GDM1 (cell line): ENCODE measurements at regions not wholly inside any gene's neighbourhood (a gene's known extent, or its start where the extent isn't known, plus 50 kb on each side); places are given as distances from the start of the nearest gene placed in this dataset.
"Not testable (repeated sequence)": the region's sequence is repeated elsewhere in the genome, so short reads cannot be mapped to it uniquely, and the experiment has no call there.

ENCODE experiments used
- DNase-seq: peaks from one replicate; lab custom pipeline; 2025; lab: John Stamatoyannopoulos, UW

DNA sequence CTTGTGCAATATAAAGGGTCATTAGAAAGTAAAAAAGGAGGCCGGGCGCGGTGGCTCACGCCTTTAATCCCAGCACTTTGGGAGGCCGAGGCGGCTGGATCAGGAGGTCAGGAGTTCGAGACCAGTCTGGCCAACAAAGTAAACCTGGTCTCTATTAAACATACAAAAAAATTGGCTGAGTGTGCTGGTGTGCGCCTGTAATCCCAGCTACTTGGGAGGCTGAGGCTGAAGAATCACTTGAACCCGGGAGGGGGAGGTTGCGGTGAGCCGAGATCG lies 102.8 kb upstream of the TMPRSS2 start:
- DNase-seq, result not testable (repeated sequence)

DNA sequence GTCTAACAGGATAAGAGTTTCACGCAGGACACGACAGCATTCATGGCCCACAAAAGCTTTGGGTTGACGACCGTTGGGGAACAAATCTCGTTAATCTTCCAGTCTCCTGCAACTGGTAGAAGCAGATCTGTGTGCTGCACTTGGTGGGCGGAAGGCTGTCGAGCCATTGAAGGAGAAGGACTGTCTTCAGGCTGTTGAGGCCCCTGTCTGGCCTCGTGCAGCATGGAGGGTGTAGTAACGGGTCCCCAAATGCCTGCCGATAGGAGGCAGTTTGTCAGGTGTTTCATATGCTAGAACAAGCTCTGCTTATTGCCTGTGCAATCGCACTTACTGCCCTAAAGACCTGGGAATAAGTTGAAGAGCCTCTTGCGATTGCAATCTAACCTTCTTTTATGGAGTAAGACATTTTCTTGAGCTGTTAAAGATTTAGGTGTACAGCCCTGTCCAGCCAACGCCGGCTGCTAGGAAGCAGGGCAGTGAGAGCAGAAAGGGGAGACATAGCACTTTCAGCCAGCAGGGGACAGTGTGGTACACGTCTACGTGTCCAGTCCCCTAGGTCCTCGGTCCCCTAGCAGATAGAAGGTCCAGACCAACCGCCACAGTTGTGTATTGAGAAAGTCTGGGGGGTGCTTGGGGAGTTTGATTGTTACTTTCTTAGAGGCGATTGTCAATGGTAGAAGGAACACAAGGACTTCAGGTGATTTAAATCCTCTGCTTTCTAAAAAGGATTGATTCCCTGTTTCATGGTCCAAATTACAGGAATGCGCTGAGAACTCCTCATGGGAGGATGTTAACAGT lies 102.3 kb upstream of the TMPRSS2 start:
- DNase-seq, result peak; percentile 40

DNA sequence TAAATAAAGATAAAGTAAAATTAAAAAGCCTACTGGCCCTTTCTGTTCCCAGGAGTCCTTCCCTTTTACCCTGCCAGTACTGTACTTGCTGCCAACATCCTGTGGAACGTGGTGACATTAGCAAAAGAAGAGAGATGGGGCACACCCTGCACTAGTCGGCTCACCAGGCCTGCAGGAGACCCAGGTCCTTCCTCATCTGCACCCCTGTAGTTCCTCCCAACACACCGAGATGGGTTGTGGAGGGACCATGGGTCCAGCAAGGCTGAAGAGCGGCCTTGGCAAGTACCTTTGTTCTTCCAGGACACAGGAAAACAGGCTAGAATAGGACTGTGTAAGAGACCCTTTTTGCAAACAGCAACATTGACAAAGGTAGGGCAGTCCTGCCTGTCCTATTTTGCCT lies 98.7 kb upstream of the TMPRSS2 start:
- DNase-seq, result no peak

GRCh38 chr21:41605934-41606285 lies 98.0 kb upstream of the TMPRSS2 start:
- no peak for DNase-seq

DNA sequence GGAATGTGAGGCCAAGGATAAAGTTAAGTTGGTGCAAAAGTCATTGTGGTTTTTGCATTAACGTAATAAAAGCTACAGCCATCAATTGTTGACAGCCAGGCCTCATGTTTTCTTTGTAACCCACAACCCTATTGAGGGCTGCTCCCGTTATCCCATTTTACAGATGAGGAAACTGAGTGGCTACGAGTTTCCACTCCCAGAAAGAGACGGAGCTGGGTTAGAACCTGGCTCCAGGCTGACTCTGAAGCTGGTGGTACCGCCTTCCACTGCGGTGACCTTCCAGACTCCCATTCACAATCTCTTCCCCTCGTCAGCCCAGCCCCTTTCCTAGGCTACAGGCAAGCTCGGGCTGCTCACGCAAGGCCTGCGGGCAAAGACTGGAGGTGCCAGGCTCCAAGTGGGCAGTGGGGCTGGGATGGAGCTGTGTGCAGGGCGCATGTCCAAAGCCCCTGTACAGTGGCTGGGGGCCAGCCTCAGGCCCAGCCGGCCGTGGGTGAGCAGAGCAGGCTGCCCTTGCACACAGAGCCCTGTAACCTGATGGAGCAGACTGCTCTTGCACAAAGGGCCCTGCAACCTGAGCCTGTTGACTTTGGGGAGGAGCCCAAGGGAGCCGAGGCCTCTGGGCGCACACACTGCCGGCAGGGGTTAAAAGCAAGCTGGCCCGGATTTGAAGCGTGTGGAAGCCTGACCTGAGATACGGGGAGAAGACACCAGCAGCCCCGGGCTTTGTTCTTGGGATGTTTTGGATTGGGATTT lies 97.4 kb upstream of the TMPRSS2 start:
- DNase-seq, result no peak

DNA sequence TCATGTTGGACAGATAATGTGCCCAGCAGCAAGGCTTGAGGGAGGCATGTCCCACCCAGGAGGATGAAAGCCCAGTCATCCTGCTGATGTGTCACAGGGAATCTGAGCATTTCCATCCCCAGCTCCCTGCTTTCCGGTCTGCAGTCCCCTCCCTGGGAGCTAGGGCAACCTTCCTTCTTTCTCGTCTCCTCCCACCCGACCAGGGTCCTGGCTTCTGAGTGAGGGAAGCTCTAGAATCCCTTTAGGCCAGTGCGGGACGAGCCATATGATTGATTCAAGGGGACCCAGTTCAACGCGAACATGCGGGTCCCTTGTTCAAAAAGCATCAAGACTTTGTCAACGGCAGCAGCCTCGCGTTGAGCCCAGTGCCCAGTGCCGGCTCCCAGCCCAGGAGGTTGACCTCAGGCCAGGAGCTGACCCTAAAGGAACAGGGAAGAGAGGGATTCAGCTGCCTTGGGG lies 96.7 kb upstream of the TMPRSS2 start:
- DNase-seq, result no peak

DNA sequence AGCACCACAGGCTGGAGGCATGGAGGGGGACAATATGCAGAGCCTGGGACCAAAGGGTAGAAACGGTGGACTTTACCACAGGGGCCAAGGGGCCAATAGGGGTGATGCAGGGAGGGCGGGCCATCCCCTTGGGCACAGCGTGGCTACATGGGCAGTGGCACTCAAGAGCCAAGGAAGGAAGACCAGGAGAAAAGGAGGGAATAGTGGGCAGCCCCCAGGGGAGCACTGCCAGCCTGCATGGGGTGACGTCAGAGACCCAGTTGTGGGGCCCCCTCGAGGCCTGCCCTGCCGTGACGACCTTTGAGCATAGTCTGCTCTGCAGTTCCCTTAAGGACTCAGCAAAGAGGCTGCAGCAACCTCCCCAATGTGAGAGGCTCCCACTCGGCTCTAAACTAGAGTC lies 95.5 kb upstream of the TMPRSS2 start:
- DNase-seq, result no peak

DNA sequence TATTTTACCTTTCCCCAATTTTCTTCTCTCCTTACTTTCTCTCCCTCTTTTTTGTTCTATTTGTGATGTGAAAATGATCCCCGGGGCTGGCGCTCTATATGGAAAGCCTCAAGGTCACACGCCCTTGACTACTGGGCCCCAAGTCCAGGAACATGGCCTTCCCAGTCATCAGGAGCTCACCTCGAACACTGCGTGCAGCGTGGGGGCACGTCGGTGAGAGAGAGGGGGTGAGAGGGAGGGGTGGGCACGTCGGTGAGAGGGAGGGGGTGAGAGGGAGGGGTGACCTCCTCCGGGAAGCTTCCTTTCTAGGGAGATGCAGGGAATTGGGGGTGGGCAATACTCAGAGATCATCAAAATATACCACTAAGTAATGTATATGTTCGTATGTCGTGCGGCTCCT lies 94.6 kb upstream of the TMPRSS2 start:
- no peak for DNase-seq

DNA sequence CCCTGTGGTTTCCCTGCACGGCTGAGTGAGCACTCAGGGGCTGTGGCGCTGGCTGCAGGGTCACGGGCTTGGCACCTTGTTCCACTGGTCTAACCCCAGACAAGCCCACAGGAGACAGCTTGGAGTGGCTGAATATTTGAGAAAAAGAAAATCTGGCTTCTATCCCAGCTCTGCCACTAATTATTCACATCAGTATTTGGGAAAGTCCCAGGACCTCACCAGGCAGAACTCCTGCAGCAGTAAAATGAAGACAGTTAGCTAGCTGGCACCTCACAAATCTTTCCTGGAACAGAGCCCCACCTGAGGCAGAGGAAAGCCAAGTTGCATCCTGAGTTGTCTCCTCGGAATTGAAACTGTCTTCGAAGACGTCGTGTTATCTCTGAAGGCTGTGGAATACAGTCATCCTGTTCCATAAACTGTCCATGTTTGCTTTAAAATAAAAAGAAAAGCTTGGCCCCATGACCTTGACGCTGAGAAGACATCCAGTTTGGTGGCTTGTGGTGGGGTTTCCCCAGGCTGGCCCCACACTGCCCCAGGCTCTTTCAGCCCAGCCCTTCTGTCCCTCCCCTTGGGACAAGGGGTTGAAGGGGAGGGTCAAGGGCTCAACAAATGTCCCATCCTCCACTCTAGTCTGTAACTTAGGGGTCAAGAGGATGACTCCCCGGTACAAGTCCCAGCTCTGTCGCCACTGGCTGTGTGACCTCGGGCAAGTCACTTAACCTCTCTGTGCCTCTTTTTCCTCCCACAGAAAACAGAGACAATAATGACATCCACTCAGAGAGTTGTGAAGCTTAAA lies 93.8 kb upstream of the TMPRSS2 start:
- DNase-seq, result no peak

DNA sequence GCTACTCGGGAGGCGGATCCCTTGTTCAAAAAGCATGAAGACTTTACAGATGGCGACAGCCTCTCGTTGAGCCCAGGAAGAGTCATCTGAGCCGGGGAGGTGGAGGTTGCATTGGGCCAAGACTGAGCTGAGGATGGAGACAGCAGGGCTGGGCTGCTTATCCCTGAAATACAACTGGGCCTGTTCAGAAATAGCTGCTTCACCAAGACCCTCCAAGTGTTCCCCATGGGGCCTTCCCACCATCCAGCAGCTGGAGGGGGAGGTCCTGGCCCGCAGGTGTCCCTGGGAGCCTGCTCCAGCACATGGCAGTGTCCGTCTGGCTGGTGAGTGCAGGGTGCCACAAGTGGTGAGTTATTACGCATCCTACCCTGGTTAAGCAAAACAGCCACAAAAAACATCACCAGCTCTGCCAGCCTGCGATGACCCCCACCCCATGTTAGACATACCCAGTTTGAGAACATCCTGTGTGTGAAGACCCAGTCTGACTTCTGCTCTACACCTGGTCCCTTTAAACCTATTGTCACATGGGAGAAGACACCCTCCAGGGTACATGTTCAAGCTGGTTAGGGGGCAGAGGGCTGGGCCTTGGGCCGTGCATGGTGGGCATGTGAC lies 93.1 kb upstream of the TMPRSS2 start:
- DNase-seq, result no peak

GRCh38 chr21:41600556-41600955 lies 92.6 kb upstream of the TMPRSS2 start:
- no peak for DNase-seq

- DNase-seq, result no peak
Measured at GRCh38 chr21:41600116-41600515, 92.2 kb upstream of the TMPRSS2 start.

DNA sequence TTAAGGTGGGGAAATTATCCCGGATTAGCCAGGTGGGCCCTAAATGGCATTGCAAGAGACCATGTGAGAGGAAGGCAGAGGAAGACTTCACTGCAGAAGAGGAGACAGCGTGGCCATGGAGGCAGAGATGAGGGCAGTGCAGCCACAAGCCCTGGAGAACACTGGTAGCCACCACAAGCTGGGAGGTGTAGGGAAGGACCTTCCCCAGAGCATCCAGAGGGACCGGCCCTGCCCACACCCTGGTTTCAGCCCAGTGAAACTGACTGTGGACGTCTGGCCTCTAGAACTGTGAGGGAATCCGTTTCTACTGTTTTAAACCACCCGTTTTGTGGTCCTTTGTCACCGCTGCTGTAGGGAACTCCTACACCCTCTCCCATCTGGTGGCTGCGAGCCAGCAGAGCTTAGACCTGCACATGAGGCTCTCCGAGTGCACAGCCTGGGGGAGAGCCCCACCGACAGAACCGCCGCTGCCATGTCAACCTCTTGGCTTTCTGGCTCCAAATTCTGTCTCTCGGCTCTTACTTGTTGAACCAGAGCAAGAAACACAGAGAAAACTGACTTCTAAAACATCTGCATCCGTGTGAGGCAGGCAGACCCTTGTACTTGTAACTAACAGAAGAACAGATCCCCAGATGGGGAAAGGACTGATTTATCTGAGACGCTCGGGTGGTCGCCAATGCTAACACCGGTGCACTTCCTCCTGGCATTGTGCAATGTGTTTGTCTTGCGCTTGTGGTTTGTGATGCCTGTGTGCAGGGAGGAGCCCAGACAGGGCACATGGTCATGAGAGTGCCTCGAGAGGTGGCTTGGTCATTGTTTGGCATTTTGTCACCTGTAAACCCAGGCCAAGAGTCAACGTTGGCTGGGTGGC lies 90.8 kb upstream of the TMPRSS2 start:
- DNase-seq, result no peak

GRCh38 chr21:41597811-41598231 lies 89.9 kb upstream of the TMPRSS2 start:
- no peak for DNase-seq

DNA sequence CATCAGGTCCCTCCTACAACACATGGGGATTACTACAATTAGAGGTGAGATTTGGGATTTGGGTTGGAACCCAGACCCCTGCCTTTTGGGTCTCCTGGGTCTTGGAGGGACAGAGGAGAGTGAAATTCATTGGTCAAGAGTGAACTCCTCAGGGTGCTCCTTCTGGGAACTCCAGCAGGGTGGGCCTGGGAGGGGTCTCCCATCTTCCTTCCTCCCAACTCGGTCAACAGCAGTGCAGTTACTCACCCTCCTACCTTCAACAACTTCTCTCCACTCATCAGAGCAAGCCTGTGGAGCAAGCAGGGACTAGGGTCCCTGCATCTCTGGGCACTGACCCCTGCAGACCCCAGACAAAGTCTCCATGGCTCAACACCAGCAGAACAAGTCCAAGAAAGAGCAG lies 89.3 kb upstream of the TMPRSS2 start:
- no peak for DNase-seq

GRCh38 chr21:41596241-41596925 lies 88.4 kb upstream of the TMPRSS2 start:
- no peak for DNase-seq

- no peak for DNase-seq
Measured at GRCh38 chr21:41594268-41594667, 86.3 kb upstream of the TMPRSS2 start.

- no peak for DNase-seq
Measured at GRCh38 chr21:41593760-41594138, 85.8 kb upstream of the TMPRSS2 start.

DNA sequence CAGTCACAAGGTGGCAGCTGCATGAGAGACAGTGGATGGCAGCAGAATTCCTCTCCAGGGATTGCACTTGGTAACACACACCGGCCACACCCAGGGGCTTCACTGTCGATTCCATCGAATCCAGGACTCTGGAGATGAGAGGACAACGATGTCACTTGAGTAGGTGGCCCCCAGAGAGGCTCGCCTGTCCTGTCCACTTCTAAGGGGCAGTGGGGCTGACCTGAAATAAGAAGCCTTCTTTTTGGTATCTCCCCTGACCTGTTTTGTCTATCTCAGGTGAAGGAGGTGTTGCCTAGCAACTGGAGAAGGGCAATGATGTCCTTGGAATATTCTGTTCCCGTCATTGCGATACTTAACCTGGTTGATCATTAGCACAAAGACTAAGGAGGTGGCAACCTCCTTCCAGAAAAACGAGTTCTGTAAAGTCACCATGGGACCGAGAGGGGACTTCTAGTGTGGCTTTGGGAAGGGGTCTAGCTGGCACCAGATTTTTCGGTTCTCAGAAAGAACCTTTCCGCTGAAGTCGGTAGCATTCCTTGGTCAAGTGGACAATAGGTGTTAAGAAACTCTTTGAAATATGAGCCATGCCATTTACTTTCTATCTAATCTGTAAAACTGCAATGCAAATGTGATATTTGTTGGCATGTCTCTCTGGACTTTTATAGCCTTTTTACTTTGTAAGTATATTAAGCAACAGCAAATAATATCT lies 85.2 kb upstream of the TMPRSS2 start:
- no peak for DNase-seq

GRCh38 chr21:41589620-41590175 lies 81.7 kb upstream of the TMPRSS2 start:
- no peak for DNase-seq
